Stimulated activated CD8-positive, alpha-beta memory T cell treated with anti-CD3 and anti-CD28 coated beads, Interleukin-15, amount 100 ng/mL, for 48 hours (primary cell): ENCODE measurements at regions not wholly inside any gene's neighbourhood (a gene's known extent, or its start where the extent isn't known, plus 50 kb on each side); places are given as distances from the start of the nearest gene placed in this dataset.
"Not testable (repeated sequence)": the region's sequence is repeated elsewhere in the genome, so short reads cannot be mapped to it uniquely, and the experiment has no call there.

Experiments
- DNase-seq, 2 donors: peaks; one replicate each; pipeline ENCODE4 v3.0.0-alpha.2; 2020; ENCODE audit warnings: low read depth in 2 of 2

DNA sequence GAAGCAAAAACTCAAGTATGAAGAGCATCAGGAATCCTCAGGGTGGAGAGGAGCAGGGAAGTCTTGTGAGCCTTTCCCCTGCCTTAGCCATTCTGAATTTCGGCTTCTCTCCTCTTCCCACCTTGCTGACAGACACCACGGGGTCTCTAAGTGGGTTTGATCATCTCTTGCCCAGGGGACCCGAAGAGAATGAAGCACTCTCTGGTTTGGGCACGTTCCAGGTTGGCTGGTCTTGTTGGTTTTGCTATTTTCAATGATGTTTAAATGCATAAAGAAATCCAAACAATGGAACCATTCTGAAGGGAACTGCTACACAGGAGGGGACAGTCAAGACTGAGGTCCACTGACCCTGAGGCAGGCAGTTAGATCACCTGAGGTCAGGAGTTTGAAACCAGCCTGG is 131.7 kb downstream of the PXDC1 start:
- DNase-seq = no peak

DNA sequence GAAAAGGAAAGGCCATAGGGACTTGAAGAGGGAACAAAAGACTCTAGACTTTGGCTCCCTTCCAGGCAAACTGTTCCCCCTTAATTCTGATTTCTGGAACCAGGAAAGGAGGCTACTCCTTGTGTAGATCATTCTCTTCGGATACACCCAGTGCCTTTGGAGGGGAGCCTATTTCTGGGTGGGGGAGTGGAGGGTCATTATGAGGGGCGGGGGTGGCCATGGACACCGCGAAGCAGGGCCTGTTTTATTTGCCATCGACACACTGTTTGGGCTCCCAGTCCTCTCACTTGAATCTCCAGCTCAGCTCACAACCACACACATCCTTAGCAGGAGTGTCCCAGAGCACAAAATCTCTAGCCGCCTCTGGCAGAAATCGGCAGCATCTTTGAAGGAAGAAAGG is 132.3 kb downstream of the PXDC1 start:
- DNase-seq = no peak

DNA sequence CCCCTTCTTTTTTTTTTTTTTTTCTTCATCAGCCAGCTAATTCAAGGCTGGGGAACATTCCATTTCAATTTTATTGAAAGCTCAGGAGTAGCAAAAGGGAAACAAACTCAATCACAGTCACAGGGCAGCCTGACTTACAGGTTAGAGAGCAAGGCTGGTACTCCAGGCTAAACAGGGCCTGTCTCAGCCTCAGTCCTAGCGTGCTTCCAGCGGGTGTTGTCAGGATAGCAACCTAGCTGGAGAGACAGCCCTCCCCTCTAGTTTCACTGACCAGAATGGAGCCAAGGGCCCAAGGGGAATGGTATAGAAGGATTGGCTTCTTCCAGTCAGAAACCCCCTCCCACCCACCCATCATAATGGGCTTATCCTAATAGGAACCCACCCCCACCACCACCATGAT is 132.9 kb downstream of the PXDC1 start:
- no peak for DNase-seq

DNA sequence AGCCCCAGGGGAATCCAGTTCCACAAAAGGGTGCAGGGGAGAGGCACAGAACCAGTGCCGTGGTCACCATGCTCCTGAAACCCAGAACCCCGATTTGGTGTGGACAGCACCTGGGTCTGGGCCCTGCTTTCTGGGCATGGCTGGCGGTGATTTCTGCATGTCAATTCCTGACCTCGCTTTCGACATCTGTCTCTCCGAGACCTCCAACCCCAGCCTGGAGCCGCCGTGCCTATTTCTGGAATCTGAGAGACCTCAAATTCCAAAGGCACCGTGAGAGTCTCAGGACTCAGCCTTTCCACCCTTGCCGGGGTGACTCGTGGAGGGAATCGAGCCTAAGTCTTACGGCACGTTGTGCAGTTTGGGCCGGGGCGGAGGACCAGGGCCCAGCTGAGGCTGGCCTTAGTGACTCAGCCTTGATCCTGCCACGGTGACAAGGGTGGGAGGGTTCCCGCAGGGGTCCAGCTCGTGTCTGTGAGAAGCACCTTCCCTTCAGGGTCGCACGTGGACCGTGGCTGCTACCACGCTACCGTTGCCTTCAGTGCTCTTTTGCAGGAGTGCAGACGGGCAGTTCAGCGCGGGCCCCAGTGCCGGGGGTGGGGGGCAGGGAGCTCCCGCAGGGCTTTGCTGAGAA is 133.7 kb downstream of the PXDC1 start:
- DNase-seq = no peak

DNA sequence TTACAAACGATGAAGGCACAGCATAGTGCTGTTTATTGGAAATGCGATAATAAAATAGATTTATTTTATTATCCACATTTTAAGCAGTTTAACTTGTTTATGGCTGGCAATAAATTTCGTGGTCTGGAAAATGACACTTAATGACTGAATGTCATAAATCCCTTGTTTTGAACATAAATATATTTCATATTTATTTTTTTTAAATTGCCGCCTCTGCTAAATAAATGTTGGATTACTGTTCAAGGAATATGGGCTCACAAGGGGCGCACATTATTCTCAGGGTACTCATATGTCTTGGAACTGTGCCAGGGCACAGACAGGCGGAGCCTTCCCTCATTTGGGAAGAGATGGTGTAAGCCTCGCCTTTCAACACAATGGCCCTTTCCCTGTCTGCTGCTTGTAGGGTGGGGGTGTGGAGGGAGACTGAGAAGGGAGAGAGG is 134.3 kb downstream of the PXDC1 start:
- no peak for DNase-seq

DNA sequence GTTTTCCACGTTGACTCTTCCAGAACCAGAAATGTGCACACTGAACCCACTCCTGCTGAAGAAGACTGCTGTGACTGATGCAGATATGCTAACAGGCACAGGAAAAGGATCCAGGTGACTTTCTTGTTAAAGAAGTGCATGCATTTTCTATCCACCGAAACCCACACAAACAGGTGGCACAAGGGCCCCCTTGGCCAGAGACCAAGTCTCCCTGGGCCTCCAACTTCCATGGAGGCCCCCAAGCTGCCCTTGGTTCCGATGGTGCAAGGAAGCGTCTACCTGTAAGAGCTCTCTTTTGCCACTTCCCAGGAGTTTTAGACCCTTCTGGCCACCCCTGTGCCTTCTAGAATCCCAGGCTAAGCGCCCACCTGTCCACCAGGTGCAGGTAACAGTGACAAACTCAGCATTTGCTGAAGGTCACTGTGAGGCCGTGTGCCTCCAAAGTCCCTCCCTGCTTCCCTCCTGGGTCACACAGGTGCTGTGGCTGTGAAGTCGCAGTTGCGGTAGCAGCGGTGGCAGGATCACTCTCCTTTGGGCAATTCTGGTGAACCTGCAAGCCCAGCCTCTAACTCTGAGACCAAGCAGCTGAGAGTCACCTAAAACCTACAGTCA is 134.8 kb downstream of the PXDC1 start:
- DNase-seq = no peak

DNA sequence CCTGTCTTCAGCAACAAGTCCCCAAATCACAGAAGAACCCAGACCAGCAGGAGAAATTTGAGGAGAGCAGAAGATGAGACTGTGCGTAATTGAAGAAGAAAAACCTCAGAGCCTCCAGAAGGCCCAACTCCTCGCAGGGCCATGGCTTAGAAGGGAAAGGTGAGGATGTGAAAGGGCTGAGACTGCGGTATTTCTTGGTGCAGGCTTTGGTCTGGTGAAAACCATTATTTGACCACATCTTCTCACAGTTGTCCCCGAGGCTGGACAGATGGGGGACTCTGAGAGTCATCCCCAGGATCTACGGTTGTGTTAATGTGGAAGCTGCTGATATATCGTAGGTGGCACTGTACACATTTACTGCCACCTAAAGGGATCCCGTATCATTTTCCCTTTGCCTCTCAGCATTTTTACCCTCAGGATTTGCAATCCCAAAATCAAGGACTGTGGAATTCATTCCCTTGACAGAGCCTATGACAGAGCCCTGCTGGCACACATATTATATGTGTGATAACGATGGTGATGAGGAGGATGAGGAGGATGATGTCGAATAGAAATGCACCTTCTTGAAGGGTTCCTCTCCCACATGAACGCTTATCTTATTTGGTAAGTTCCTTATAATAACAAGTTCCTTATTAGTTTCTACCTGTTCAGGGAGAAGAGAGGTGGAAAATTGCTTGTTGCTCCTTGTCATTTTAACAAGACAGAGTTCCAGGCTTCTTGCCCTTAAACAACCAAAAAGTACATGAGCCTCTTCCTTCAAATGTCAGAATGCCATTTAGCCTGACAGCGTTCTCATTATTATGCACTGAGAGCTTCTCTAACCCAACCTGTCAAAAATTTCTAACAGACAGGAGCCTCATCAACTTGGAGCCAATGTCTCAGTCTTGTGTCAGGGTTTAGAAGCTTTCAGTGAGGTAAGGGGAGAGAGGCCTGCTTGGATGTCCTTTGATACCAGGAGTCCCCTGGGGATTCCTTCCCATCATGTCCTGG is 135.8 kb downstream of the PXDC1 start:
- no peak for DNase-seq

DNA sequence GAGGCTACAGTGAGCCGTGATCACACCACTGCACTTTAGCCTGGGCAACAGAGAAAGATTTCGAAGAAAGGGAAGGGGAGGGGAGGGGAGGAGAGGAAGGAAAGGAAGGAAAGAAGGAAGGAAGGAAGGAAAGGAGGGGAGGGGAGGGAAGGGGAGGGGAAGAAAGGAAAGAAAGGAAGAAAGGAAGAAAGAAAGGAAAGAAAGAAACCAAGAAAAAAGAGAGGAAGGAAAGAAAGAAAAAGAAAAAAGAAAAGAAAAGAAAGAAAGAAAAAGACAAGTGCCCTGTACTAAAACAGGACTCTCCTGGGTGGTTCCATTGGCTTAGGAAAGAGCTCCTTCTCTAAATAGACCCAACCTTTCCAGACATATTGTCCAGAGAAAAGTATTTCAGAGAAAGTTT is 136.6 kb downstream of the PXDC1 start:
- DNase-seq = no peak

DNA sequence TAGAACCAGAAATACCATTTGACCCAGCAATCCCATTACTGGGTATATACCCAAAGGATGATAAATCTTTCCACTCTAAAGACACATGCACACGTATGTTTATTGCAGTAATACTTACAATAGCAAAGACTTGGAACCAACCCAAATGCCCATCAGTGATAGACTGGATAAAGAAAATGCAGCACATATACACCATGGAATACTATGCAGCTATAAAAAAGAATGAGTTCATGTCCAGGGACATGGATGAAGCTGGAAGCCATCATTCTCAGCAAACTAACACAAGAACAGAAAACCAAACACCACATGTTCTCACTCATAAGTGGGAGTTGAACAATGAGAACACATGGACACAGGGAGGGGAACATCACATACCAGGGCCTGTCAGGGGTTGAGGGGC is 137.9 kb downstream of the PXDC1 start:
- not testable (repeated sequence) for DNase-seq

DNA sequence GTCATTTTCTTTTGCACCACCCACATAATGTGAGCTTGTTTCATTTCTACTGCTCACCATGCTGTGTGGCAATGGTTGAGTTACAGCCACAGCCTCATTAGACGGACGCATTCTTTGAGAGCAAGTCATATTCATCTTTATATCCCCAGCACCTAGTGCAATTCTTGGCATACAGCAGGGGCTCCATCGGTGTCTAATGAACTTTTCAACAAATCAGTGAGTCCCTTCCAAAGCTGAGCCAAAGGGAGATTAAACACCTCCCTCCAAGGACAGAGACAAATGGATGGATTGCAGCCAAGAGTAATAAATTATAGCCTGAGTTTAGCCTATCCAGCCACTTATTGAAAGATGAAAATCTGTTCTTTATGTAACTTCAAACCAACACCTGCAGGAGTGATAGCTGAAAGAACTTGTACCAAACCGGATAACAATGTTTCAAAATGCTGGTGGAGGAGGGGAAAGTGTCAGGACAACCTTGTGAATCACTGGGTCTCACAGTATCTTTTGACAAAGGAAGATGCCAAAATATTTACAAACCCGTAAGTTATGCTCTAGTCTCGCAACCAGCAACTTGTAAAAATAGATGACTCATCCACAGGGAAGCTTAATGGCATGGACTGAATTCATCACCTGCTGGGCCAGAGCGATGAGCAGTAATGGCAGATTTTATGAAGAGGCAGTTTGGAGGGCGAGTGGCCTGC is 139.0 kb downstream of the PXDC1 start:
- DNase-seq = no peak

DNA sequence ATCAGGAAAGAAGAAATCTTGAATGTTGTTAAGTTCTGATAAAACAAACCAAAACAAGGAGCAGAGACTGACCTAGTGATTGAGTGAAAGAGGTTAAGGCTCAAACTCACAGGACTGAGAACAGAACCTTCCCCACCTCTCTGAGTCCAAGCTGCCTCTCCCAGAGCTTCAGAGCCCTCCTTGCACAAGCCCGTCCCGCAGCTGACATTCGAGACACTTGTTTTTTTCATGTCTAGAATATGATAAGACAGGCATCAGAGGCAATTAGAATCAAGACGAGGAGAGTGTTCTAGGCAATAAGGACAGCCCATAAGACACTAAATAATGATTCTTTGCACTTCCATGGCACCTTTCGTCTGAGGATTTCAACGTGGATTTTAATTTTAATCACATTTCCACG is 140.6 kb downstream of the PXDC1 start:
- no peak for DNase-seq

DNA sequence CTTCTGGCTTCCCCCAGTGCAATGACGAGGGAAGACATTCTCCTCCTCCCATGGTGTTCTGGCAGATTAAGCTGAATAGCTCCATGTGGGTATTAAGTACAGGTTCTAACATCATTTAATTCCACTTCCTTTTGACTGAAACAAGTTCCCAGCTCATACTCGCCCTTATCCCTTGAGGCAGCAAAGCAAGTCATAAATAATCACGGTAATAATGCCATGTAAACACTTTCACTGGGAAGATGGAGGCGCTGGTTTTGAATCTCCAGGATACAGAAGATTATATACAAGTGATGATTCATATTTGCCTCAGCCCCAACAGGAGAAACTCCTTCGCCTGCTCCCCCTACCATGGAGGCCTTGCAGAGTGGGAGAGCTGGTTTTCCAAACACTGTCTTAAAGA is 141.3 kb downstream of the PXDC1 start:
- DNase-seq = no peak

DNA sequence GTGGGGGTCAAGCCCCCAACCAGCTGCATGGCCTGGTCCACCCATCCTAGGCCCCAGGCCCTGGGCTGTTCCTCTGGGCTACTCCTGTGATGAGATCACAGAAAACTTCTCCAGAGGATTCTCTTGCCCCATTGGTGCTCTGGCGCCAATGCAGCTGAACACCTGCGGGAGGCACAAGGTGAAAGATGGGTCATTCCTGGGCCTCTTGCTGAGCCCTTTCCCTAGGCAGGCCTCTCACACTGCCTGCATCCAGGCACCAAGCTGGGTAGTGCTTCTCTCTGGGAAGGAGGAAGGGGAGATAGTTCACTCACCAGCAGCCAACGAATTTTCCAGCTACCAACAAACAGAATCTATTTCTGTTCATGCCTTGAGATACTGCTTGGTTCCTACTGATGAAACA is 142.1 kb downstream of the PXDC1 start:
- DNase-seq = no peak

DNA sequence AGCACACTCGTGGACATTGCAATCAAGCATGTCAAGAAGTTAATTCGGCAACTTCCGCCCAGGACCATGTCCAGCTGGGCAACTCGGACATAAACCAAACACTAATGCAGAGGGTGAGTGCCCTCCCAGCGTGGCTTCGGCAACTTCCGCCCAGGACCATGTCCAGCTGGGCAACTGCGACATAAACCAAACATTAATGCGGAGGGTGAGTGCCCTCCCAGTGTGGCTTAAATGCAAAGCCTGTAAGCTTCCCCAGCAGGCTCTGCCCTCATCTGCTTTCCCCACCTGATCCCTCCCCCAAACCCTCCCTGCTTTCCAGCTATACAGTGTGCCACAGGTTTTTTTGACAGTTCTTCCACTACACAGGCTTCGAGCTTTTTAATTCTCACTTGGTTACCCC is 143.4 kb downstream of the PXDC1 start:
- DNase-seq = no peak

DNA sequence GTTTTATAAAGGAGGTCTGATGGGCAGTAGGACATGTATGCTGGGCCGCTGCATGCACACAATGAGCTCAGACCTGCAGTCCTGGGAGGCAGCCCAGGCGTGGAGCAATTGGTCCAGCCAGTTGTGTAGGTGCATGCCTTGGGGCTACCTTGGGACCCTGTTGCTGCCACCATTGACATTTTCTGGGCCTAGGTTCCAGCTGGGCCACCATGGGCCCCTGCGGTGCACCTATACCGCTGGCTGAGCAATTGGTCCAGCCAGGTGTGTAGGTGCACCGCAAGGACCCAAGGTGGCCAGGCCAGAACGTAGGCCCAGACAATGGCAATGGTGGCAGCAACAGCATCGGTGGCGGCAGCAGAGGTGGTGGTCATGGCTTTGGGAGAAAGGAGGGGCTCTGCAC is 143.9 kb downstream of the PXDC1 start:
- no peak for DNase-seq

DNA sequence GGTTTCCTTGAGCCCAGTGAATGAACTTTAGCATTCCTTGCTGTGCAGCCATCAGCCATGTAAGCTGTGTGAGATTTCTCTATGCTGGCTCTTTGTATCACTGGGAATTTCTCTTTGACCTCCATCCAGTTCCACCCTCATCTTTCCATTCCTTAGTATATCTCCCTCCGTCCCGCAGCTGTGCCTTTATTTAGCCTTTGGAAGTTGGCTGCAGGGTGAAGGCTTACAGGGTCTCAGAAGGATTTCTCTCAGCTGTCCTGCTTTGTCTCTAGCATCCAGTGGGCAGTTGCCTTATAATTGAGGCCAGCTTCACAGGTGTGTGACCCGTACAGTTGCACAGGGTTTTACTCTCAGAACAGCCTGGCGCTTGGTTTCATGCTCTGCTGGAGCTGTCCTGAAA is 144.3 kb downstream of the PXDC1 start:
- DNase-seq = no peak

DNA sequence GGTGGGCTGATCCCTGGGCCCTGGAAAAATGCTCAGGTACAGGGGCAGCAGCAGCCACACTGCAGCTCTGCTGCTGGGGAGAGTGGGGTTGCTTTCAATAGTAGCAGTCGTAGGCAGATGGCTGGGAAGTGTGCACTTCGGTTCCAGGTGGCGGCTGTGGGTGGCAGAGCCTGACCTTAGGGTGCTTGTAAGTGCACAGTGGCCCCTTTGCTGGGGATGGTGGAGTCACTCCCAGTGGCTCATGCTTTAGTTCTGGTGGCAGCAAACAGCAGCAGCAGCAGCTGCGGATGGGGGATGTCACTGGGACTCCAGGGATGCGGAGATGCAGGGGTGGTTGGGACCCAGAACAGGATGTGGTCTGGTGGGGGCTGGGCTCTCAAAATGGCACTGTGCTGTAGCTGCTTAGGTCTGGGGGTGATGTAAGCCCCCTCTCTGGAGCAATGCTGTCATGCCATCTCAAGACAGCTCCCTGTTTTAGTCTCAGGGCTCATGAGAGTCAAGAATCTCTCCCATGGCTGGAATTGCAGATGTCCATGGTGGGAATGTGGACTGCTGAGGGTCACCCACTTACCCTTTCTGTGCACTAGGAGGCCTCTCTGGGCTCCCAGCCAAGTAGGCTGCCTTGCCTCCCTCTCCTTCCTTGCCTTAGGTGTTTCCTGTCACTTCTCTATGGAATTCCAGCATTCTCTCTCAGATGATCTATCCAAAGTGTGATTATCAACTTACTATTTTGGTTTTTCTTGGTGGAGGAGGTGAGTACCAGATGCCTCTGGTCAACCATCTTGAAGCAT is 146.7 kb upstream of the SLC22A23 start:
- DNase-seq = no peak

DNA sequence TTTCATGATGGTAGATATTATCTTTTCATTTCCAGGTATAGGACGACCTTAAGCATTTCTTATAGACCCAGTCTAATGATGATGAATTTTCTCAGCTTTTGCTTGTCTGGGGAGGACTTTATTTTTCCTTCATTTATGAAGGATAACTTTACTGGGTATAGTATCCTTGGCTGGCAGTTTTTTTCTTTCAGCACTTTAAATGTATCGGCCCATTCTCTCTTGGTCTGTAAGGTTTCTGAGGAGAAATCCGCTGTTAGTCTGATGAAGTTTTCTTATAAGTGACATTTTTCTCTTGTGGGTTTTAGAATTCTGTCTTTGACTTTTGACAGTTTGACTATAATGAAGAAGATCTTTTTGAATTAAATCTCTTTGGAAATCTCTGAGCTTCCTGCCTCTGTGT is 144.7 kb upstream of the SLC22A23 start:
- DNase-seq = no peak

DNA sequence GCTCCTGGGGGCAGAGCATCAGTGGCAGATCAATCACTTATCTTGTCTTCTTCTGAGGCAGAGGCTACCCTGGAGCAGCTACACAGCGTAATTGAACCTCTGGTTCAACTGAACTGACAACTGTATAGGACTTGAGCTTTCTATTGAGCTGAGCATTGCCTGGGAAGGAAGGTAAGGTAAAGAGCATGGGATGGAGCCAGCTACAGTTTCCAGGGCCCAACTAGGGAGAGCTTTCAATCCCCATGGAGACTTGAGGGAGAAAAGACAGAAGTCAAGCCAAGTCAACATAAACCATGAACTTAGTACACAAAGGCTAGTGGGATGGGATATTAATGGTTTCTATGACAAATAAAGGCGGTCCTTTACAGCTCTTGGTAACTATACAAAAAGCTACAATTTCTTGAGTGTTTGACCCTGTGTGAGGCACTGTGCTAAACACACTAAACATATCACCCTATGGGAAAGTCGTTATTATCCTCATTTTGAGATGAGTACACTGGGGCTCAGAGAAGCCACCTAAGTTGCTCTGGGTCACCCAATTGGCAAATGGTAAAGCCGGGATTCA is 140.7 kb upstream of the SLC22A23 start:
- no peak for DNase-seq

DNA sequence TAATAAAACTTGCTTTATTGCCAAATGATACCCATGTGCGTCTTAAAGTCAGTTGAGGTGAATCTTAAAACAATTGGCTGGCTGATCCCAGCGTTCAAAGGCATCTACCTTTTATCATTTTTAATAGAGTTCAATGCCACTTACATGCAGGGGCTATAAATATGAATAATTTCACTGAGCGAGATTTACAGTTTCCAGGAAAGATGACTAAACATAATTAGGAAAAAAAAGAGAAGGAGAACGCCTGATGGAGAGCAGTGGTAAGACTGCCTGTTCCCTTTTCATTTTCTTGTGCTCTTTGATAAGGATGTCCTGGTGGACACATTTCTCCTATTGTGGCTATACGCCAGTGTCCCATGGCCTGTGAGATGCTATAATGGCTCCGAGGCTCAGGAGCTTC is 139.9 kb upstream of the SLC22A23 start:
- DNase-seq = no peak

DNA sequence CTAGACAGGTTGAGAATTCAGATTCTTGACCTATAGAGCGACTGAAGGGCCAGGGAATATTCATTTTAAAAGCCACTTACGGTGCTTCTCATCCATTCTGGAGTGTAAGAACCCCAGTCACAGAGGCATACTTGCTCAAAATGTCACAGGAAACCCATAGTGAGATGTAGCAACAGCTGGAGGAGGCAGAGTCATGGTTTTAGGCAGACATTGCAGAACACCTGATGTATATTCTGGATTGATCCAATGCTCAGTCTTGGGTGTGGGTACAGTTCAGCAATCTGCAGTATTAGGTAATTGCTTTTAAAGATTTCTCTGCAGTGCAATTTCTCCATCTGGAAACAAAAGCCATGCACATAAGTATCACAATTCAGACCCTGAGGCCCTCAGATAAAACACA is 137.4 kb upstream of the SLC22A23 start:
- DNase-seq = no peak
